NCI-H146 treated with DMSO at 0.1 percent for 48 hours (cell line): ENCODE measurements at regions not wholly inside any gene's neighbourhood (a gene's known extent, or its start where the extent isn't known, plus 50 kb on each side); places are given as distances from the start of the nearest gene placed in this dataset.
"Not testable (repeated sequence)": the region's sequence is repeated elsewhere in the genome, so short reads cannot be mapped to it uniquely, and the experiment has no call there.

ENCODE experiments used
- DNase-seq: peaks from one replicate; lab custom pipeline; 2025; ENCODE audit not compliant: unreplicated experiment; lab: John Stamatoyannopoulos, UW

GRCh38 chr7:26958834-26959233 is 94.4 kb upstream of the SKAP2 start:
- DNase-seq = no peak

GRCh38 chr7:26955516-26955915 is 91.1 kb upstream of the SKAP2 start:
- DNase-seq = no peak

- no peak for DNase-seq
Measured at GRCh38 chr7:26954951-26955350, 90.6 kb upstream of the SKAP2 start.

GRCh38 chr7:26951407-26951950 is 87.1 kb upstream of the SKAP2 start:
- no peak for DNase-seq

- no peak for DNase-seq
Measured at GRCh38 chr7:26950889-26951288, 86.5 kb upstream of the SKAP2 start.

GRCh38 chr7:26949319-26949718 is 84.9 kb upstream of the SKAP2 start:
- no peak for DNase-seq

GRCh38 chr7:26948617-26949118 is 84.3 kb upstream of the SKAP2 start:
- no peak for DNase-seq

- no peak for DNase-seq
Measured at GRCh38 chr7:26944501-26945358, 80.3 kb upstream of the SKAP2 start.

- no peak for DNase-seq
Measured at GRCh38 chr7:26937939-26938623, 73.7 kb upstream of the SKAP2 start.

GRCh38 chr7:26937306-26937705 is 72.9 kb upstream of the SKAP2 start:
- DNase-seq = no peak

- DNase-seq = not testable (repeated sequence)
Measured at GRCh38 chr7:26932616-26933015, 68.2 kb upstream of the SKAP2 start.

GRCh38 chr7:26930845-26931244 is 66.5 kb upstream of the SKAP2 start:
- no peak for DNase-seq

GRCh38 chr7:26930201-26930600 is 65.8 kb upstream of the SKAP2 start:
- DNase-seq = no peak

- no peak for DNase-seq
Measured at GRCh38 chr7:26928703-26929347, 64.4 kb upstream of the SKAP2 start.

- DNase-seq = no peak
Measured at GRCh38 chr7:26925768-26926167, 61.4 kb upstream of the SKAP2 start.

- no peak for DNase-seq
Measured at GRCh38 chr7:26924149-26924767, 59.9 kb upstream of the SKAP2 start.

- DNase-seq = no peak
Measured at GRCh38 chr7:26919906-26920493, 55.6 kb upstream of the SKAP2 start.

GRCh38 chr7:26918241-26918640 is 53.9 kb upstream of the SKAP2 start:
- DNase-seq = no peak

GRCh38 chr7:26916779-26917320 is 52.5 kb upstream of the SKAP2 start:
- DNase-seq = no peak

- no peak for DNase-seq
Measured at GRCh38 chr7:26916336-26916735, 51.9 kb upstream of the SKAP2 start.
